GM18499 (cell line): ENCODE measurements at regions not wholly inside any gene's neighbourhood (a gene's known extent, or its start where the extent isn't known, plus 50 kb on each side); places are given as distances from the start of the nearest gene placed in this dataset.

ENCODE experiments used
- ATAC-seq: cut with Tn5 transposase; IDR thresholded peaks from one replicate; pipeline ENCODE4 v1.9.1; 2021; ENCODE audit warnings: moderate number of reproducible peaks; ENCODE audit not compliant: insufficient read depth, unreplicated experiment

GRCh38 chr1:232302376-232303221 lies 327.3 kb downstream of the SIPA1L2 start:
- ATAC-seq: no peak

GRCh38 chr1:232301246-232301645 lies 328.7 kb downstream of the SIPA1L2 start:
- ATAC-seq: no peak

GRCh38 chr1:232300466-232300865 lies 329.5 kb downstream of the SIPA1L2 start:
- ATAC-seq: no peak

- no peak for ATAC-seq
Observed at GRCh38 chr1:232296461-232296860, 333.5 kb downstream of the SIPA1L2 start.

GRCh38 chr1:232293361-232293760 lies 336.6 kb downstream of the SIPA1L2 start:
- ATAC-seq: no peak

- ATAC-seq: no peak
Observed at GRCh38 chr1:232292818-232293217, 337.1 kb downstream of the SIPA1L2 start.

- no peak for ATAC-seq
Observed at GRCh38 chr1:232292239-232292638, 337.7 kb downstream of the SIPA1L2 start.

GRCh38 chr1:232291681-232292080 lies 338.3 kb downstream of the SIPA1L2 start:
- ATAC-seq: no peak

GRCh38 chr1:232291261-232291660 lies 338.7 kb downstream of the SIPA1L2 start:
- no peak for ATAC-seq

GRCh38 chr1:232290570-232290969 lies 339.4 kb downstream of the SIPA1L2 start:
- ATAC-seq: no peak

- no peak for ATAC-seq
Observed at GRCh38 chr1:232287676-232288569, 342.0 kb downstream of the SIPA1L2 start.

GRCh38 chr1:232285138-232285537 lies 344.8 kb downstream of the SIPA1L2 start:
- no peak for ATAC-seq

GRCh38 chr1:232283864-232284263 lies 346.1 kb downstream of the SIPA1L2 start:
- no peak for ATAC-seq

GRCh38 chr1:232282498-232282897 lies 347.4 kb downstream of the SIPA1L2 start:
- no peak for ATAC-seq

GRCh38 chr1:232280910-232281309 lies 349.0 kb downstream of the SIPA1L2 start:
- no peak for ATAC-seq

- no peak for ATAC-seq
Observed at GRCh38 chr1:232279909-232280400, 350.0 kb downstream of the SIPA1L2 start.

- no peak for ATAC-seq
Observed at GRCh38 chr1:232278925-232279324, 351.0 kb downstream of the SIPA1L2 start.

GRCh38 chr1:232276651-232277050 lies 353.3 kb downstream of the SIPA1L2 start:
- ATAC-seq: no peak

- no peak for ATAC-seq
Observed at GRCh38 chr1:232274999-232275710, 354.8 kb downstream of the SIPA1L2 start.

- ATAC-seq: no peak
Observed at GRCh38 chr1:232274236-232274855, 355.6 kb downstream of the SIPA1L2 start.
